ENCODE measurements at regions not wholly inside any gene's neighbourhood (a gene's known extent, or its start where the extent isn't known, plus 50 kb on each side); places are given as distances from the start of the nearest gene placed in this dataset.
"Not testable (repeated sequence)": the region's sequence is repeated elsewhere in the genome, so short reads cannot be mapped to it uniquely, and the experiment has no call there.

GRCh38 chrX:125681058-125681457 lies 361.4 kb downstream of the TEX13C start:
- no peak for DNase-seq

- DNase-seq, result no peak
These were observed 361.8 kb downstream of the TEX13C start for GRCh38 chrX:125681507-125681906.

- DNase-seq, result not testable (repeated sequence)
These were observed 370.9 kb downstream of the TEX13C start for GRCh38 chrX:125690522-125690921.

GRCh38 chrX:125694171-125694570 lies 374.5 kb downstream of the TEX13C start:
- DNase-seq, result no peak

GRCh38 chrX:125709074-125709473 lies 389.4 kb downstream of the TEX13C start:
- no peak for DNase-seq

GRCh38 chrX:125709532-125709931 lies 389.9 kb downstream of the TEX13C start:
- DNase-seq, result no peak

- DNase-seq, result no peak
These were observed 390.9 kb downstream of the TEX13C start for GRCh38 chrX:125710403-125711062.

- DNase-seq, result no peak
These were observed 391.4 kb downstream of the TEX13C start for GRCh38 chrX:125711103-125711502.

GRCh38 chrX:125713633-125714032 lies 394.0 kb downstream of the TEX13C start:
- no peak for DNase-seq

GRCh38 chrX:125727117-125727516 lies 407.4 kb downstream of the TEX13C start:
- no peak for DNase-seq

- DNase-seq, result no peak
These were observed 416.5 kb downstream of the TEX13C start for GRCh38 chrX:125736008-125736729.

- no peak for DNase-seq
These were observed 423.1 kb downstream of the TEX13C start for GRCh38 chrX:125742811-125743210.

GRCh38 chrX:125744914-125745313 lies 421.2 kb downstream of the DCAF12L2 start:
- no peak for DNase-seq

GRCh38 chrX:125757794-125758564 lies 408.1 kb downstream of the DCAF12L2 start:
- no peak for DNase-seq

GRCh38 chrX:125758819-125759218 lies 407.3 kb downstream of the DCAF12L2 start:
- no peak for DNase-seq

- no peak for DNase-seq
These were observed 403.1 kb downstream of the DCAF12L2 start for GRCh38 chrX:125762954-125763353.

GRCh38 chrX:125765347-125765746 lies 400.7 kb downstream of the DCAF12L2 start:
- DNase-seq, result no peak

GRCh38 chrX:125769628-125770027 lies 396.5 kb downstream of the DCAF12L2 start:
- no peak for DNase-seq

GRCh38 chrX:125778261-125778660 lies 387.8 kb downstream of the DCAF12L2 start:
- no peak for DNase-seq

- no peak for DNase-seq
These were observed 383.9 kb downstream of the DCAF12L2 start for GRCh38 chrX:125782184-125782583.

- no peak for DNase-seq
These were observed 379.8 kb downstream of the DCAF12L2 start for GRCh38 chrX:125786316-125786715.

- no peak for DNase-seq
These were observed 374.3 kb downstream of the DCAF12L2 start for GRCh38 chrX:125791787-125792186.

- DNase-seq, result no peak
These were observed 355.2 kb downstream of the DCAF12L2 start for GRCh38 chrX:125810856-125811255.

GRCh38 chrX:125826080-125826479 lies 340.0 kb downstream of the DCAF12L2 start:
- DNase-seq, result no peak

Data from CD4-positive, alpha-beta T cell treated with Interferon alpha-2 for 1 hour (primary cell).